ENCODE measurements at regions not wholly inside any gene's neighbourhood (a gene's known extent, or its start where the extent isn't known, plus 50 kb on each side); places are given as distances from the start of the nearest gene placed in this dataset.

DNA sequence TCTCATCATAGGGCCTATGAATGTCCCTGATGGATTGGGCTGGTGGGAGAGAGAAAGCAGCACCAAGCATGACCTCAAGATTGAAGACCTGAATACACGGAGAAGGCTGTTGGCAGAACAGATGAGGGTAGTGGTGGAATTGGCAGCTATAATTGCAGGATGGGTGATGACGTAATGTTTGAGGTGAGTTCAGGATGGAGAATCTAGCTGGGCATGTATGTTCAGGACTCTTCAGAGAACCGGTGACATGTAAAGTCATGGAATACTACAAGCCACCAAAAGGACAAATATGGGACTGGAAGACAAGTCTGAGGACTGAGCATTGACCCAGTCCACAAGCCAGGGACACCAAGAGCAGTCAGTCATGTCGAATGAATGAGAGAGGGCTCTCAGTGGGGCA lies 999.8 kb upstream of the TMEM132C start:
- H3K27ac ChIP-seq, result no peak overlapping the region
- TF ChIP-seq, protein P1, sequence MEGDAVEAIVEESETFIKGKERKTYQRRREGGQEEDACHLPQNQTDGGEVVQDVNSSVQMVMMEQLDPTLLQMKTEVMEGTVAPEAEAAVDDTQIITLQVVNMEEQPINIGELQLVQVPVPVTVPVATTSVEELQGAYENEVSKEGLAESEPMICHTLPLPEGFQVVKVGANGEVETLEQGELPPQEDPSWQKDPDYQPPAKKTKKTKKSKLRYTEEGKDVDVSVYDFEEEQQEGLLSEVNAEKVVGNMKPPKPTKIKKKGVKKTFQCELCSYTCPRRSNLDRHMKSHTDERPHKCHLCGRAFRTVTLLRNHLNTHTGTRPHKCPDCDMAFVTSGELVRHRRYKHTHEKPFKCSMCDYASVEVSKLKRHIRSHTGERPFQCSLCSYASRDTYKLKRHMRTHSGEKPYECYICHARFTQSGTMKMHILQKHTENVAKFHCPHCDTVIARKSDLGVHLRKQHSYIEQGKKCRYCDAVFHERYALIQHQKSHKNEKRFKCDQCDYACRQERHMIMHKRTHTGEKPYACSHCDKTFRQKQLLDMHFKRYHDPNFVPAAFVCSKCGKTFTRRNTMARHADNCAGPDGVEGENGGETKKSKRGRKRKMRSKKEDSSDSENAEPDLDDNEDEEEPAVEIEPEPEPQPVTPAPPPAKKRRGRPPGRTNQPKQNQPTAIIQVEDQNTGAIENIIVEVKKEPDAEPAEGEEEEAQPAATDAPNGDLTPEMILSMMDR (conservative IDR thresholded peaks at IDR 0.05), result no peak

DNA sequence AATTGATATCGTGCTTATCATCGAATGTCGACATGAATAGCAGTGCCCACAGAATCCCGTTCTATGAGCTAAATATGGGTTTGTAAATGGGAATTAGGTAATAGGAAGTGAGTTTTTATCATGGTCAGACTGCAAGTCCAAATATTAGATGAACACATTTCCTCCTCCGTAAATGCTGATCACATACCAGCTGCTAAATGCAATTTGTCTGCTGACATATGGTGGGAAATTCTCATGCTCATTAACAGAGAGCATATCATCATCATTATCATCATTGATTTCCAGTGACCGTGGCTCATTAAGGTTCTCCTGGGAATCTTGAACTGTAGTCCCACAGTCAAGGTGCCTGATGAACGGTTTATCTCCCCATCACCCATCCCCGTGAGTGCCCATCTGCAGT lies 998.8 kb upstream of the TMEM132C start:
- TF ChIP-seq, protein P1 (conservative IDR thresholded peaks at IDR 0.05), result no peak
- no peak overlapping the region for H3K27ac ChIP-seq

DNA sequence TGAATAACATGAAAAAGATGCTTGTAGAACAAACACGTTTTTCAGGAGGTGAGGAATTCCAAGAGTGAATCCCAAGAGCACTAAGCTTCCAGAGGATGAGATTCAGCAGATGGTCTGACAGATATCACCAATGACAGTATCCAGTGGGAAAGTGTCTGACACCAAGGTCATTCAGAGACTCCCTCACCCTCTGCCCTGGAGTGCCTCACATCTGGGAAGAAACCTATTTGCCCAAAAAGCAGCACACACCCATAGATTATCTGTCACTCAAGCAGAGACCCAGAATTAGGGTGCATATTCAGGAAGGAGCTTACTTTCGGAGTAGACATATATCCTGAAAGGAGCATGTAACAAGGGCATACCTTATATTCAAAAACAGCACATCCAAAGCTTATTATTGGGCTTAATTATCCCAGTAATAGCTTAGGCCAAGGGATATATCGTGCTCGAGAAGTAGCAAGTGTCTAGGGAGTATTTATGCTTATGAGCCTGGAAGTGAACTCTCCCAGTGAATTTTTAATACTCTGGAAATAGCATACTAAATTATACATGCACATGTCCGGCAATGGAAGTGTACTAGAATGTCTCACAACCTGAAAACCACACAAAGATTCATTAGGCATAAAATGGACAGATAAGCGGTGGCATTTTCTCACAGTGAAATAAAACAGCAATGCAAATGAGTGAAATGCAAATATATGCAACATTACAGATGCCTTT lies 998.1 kb upstream of the TMEM132C start:
- TF ChIP-seq, protein P1 (conservative IDR thresholded peaks at IDR 0.05), result no peak

DNA sequence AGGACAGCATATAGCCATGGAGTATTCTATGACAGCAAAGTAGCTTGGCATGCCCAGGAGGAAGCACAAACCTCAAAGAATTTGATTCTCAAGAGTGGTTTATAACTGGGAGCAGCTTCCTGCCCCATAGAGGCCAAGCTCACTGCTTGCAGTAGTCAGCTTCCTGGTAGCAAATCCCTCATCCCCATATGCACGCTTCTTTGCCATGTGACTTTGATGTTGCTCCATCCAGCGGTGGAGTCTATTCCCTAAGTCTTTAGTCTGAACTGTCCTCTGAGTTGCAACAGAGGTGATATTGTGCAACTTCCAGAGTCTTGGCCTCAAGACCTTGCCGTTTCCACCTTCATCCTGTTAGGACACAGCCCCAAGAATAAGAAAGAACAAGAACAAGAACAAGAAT lies 996.8 kb upstream of the TMEM132C start:
- no peak overlapping the region for H3K27ac ChIP-seq
- TF ChIP-seq, protein P1 (conservative IDR thresholded peaks at IDR 0.05), result no peak

More for the DNA sequence above, 998.1 kb upstream of the TMEM132C start:
- H3K27ac ChIP-seq, result no peak overlapping the region

DNA sequence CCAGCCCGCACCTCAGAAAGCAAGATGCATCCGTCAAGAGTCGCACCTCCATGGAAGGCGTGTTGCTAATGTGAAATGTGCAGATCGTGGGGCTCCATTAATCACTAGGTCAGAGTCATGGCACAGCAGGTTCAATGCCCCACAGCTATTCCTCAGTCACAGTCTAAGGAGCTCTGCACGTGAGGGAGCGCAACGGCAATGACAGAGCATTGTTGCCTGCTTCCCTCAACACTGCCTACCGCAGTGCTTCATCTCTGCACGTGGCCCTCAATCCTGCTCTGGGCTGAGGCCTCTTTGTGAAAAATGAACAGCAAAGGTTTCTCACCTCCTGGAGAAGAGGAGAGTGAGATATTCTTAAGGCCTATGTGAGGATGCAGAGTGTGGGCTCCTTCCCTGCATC lies 995.2 kb upstream of the TMEM132C start:
- TF ChIP-seq, protein P1 (conservative IDR thresholded peaks at IDR 0.05), result no peak
- H3K27ac ChIP-seq, result no peak overlapping the region

DNA sequence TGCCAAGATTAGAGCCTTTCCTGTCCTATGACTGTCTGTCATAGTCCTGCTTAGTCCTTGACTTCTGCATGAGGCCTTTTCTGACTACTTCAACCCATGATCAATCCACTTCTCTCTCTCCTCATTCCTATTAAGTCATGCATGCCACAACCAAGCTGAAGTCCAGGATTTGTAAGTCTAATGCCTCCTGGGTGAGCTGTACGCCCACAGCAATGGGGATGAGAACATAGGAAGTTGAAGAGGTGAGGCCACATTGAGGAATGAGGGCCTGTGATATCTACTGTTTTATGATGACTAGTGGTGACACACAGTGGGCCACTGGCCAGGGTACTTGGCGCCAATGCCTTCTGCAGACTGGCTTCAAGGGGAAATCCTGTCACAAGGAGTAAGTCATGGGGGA lies 994.1 kb upstream of the TMEM132C start:
- TF ChIP-seq, protein P1 (conservative IDR thresholded peaks at IDR 0.05), result no peak
- H3K27ac ChIP-seq, result no peak overlapping the region

DNA sequence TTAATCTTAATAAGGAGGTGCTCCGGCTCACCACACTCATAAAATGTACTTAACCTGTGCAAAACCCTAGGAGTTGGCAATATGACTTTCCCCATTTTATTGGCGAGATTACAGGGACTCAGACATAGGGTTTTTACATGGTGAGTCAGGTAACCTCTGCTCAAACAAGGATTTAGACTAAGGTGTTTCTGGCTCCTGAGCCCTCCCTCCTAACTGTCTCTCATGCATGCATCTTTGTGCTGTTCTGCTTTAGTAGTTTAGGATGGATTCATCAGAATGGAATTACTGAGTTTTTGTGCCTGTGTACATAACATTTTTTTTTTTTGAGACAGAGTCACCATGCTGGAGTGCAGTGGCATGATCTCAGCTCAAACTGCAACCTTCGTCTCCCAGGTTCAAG lies 993.3 kb upstream of the TMEM132C start:
- H3K27ac ChIP-seq, result no peak overlapping the region

More for the DNA sequence above, 993.3 kb upstream of the TMEM132C start:
- TF ChIP-seq, protein P1 (conservative IDR thresholded peaks at IDR 0.05), result no peak

All from VCaP (cell line).